ENCODE measurements at regions not wholly inside any gene's neighbourhood (a gene's known extent, or its start where the extent isn't known, plus 50 kb on each side); places are given as distances from the start of the nearest gene placed in this dataset.
A peak's percentile ranks its signal among the peaks of the same experiment; 100 is the strongest.

DNA sequence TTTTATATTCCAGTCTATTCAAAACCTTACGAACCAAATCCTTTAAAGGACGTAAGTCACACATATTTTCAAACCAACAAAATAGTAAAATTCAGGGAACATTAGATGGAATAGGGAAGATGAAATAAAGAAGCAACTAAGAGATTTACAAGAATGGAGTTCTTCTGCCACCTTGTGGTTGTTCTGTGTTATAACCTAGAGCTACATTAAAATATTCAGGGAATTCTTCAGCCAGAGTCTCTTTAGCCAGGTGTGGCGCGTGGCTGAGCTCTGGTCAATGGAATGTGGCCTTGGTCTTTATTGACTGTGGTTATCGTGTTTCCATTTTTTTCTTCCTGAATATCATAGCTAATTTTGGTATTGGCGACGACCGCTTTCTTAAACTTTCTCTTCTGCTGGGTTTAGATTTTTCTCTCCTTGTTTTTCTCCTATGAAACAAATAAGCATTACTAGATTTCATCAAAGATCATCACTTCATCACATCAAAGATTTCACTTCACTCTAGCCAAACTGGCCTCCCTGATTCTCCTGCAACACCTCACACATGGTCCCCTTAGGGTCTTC is 221.3 kb downstream of the MRPL39 start:
- TF ChIP-seq RAD21 (IDR thresholded peaks at IDR 0.05; ENCODE audit: low read depth) (peak; percentile 71), FOXM1 (IDR thresholded peaks at IDR 0.05; ENCODE audit: borderline replicate concordance, low read depth) (no peak)
- TF ChIP-seq, protein P1, sequence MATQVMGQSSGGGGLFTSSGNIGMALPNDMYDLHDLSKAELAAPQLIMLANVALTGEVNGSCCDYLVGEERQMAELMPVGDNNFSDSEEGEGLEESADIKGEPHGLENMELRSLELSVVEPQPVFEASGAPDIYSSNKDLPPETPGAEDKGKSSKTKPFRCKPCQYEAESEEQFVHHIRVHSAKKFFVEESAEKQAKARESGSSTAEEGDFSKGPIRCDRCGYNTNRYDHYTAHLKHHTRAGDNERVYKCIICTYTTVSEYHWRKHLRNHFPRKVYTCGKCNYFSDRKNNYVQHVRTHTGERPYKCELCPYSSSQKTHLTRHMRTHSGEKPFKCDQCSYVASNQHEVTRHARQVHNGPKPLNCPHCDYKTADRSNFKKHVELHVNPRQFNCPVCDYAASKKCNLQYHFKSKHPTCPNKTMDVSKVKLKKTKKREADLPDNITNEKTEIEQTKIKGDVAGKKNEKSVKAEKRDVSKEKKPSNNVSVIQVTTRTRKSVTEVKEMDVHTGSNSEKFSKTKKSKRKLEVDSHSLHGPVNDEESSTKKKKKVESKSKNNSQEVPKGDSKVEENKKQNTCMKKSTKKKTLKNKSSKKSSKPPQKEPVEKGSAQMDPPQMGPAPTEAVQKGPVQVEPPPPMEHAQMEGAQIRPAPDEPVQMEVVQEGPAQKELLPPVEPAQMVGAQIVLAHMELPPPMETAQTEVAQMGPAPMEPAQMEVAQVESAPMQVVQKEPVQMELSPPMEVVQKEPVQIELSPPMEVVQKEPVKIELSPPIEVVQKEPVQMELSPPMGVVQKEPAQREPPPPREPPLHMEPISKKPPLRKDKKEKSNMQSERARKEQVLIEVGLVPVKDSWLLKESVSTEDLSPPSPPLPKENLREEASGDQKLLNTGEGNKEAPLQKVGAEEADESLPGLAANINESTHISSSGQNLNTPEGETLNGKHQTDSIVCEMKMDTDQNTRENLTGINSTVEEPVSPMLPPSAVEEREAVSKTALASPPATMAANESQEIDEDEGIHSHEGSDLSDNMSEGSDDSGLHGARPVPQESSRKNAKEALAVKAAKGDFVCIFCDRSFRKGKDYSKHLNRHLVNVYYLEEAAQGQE (IDR thresholded peaks at IDR 0.05; ENCODE audit: low read depth): no peak

DNA sequence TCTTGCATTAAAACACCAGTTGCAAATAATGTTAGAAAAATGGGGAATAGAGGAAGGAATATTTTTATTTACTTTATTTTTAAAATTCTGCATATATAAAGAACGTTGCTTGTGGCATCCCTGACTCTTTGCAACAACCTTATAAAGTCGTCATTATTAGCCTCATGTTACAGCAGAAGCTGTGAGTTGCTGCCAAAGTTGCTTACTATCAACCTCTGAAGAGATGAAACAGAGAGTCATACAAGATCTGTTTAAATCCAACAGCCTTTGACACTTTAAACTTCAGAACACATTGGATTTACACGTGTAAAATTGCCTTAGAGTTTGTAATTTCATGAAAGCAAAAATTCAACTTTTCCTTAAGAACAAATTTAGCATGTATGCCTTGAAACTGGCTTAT is 221.9 kb downstream of the MRPL39 start:
- no peak for TF ChIP-seq RAD21 (IDR thresholded peaks at IDR 0.05; ENCODE audit: low read depth)
- TF ChIP-seq NFIC (IDR thresholded peaks at IDR 0.05): no peak
- TF ChIP-seq CREB1 (IDR thresholded peaks at IDR 0.05; ENCODE audit: low read depth): no peak
- no peak for TF ChIP-seq EGR1 (IDR thresholded peaks at IDR 0.05)
- TF ChIP-seq, protein P1 (IDR thresholded peaks at IDR 0.05; ENCODE audit: low read depth): no peak
- no peak for TF ChIP-seq CEBPB (IDR thresholded peaks at IDR 0.05)
- TF ChIP-seq ZBTB7A (IDR thresholded peaks at IDR 0.05; ENCODE audit: low read depth): no peak
- no peak for TF ChIP-seq YY1 (IDR thresholded peaks at IDR 0.05; ENCODE audit: low read depth)
- TF ChIP-seq, protein P2, sequence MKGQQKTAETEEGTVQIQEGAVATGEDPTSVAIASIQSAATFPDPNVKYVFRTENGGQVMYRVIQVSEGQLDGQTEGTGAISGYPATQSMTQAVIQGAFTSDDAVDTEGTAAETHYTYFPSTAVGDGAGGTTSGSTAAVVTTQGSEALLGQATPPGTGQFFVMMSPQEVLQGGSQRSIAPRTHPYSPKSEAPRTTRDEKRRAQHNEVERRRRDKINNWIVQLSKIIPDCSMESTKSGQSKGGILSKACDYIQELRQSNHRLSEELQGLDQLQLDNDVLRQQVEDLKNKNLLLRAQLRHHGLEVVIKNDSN (IDR thresholded peaks at IDR 0.05): no peak
- no peak for TF ChIP-seq EP300 (IDR thresholded peaks at IDR 0.05; ENCODE audit: borderline replicate concordance)
- no peak for TF ChIP-seq TEAD4 (IDR thresholded peaks at IDR 0.05)
- TF ChIP-seq TCF12 (IDR thresholded peaks at IDR 0.05; ENCODE audit: low read depth): no peak
- TF ChIP-seq TAF1 (IDR thresholded peaks at IDR 0.05; ENCODE audit: low read depth): no peak
- no peak for TF ChIP-seq FOXM1 (IDR thresholded peaks at IDR 0.05; ENCODE audit: borderline replicate concordance, low read depth)
- TF ChIP-seq, protein P3, sequence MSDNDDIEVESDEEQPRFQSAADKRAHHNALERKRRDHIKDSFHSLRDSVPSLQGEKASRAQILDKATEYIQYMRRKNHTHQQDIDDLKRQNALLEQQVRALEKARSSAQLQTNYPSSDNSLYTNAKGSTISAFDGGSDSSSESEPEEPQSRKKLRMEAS (IDR thresholded peaks at IDR 0.05): no peak

DNA sequence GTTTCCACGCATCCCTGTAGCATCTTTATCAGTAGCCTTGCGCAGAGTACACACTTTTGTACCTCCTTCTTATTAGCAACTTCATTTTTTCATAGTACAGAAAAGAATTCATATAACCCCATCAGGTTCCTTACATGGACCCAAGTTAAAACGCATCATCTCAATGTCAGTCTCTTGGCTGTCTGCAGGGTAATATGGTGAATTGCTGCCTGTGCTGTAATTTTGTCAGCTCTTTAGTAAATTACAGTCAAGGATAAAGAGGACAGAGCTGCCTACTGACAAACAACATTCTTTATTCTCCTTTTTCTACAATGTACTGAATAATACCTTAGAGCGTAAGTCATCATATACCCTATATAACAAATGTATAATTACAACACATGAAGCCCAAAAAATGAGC is 222.5 kb downstream of the MRPL39 start:
- TF ChIP-seq FOXM1 (IDR thresholded peaks at IDR 0.05; ENCODE audit: borderline replicate concordance, low read depth): no peak
- no peak for TF ChIP-seq CREB1 (IDR thresholded peaks at IDR 0.05; ENCODE audit: low read depth)
- TF ChIP-seq EP300 (IDR thresholded peaks at IDR 0.05; ENCODE audit: borderline replicate concordance): no peak
- TF ChIP-seq, protein P2 (IDR thresholded peaks at IDR 0.05): no peak
- TF ChIP-seq ZBTB7A (IDR thresholded peaks at IDR 0.05; ENCODE audit: low read depth): no peak
- TF ChIP-seq, protein P3 (IDR thresholded peaks at IDR 0.05): no peak
- no peak for TF ChIP-seq EGR1 (IDR thresholded peaks at IDR 0.05)
- TF ChIP-seq TAF1 (IDR thresholded peaks at IDR 0.05; ENCODE audit: low read depth): no peak
- TF ChIP-seq RAD21 (IDR thresholded peaks at IDR 0.05; ENCODE audit: low read depth): no peak
- no peak for TF ChIP-seq CEBPB (IDR thresholded peaks at IDR 0.05)
- TF ChIP-seq YY1 (IDR thresholded peaks at IDR 0.05; ENCODE audit: low read depth): no peak
- TF ChIP-seq TEAD4 (IDR thresholded peaks at IDR 0.05): no peak
- TF ChIP-seq TCF12 (IDR thresholded peaks at IDR 0.05; ENCODE audit: low read depth): no peak
- TF ChIP-seq, protein P1 (IDR thresholded peaks at IDR 0.05; ENCODE audit: low read depth): no peak

DNA sequence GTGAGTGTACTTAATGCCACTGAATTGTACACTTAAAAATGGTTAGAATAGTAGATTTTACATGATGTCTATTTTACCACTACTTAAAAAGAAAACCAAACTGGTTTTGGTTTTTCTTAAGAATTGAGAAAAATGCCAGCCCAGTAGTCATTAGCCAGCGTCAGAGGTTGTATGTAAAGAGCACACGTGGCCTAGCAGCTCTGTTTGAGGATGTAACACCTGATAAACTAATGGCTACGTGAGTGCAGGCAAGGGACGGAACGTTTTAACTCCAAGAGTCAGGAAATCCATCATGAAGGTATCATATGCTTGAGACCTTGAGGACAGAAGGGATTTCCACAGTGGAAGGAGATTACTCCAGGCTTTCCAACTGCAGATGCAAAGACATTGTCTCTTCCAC is 223.7 kb downstream of the MRPL39 start:
- TF ChIP-seq EGR1 (IDR thresholded peaks at IDR 0.05) (no peak), EP300 (IDR thresholded peaks at IDR 0.05; ENCODE audit: borderline replicate concordance) (no peak), FOXM1 (IDR thresholded peaks at IDR 0.05; ENCODE audit: borderline replicate concordance, low read depth) (no peak), CEBPB (IDR thresholded peaks at IDR 0.05) (no peak), RAD21 (IDR thresholded peaks at IDR 0.05; ENCODE audit: low read depth) (no peak), TEAD4 (IDR thresholded peaks at IDR 0.05) (no peak), YY1 (IDR thresholded peaks at IDR 0.05; ENCODE audit: low read depth) (no peak), CREB1 (IDR thresholded peaks at IDR 0.05; ENCODE audit: low read depth) (no peak), TCF12 (IDR thresholded peaks at IDR 0.05; ENCODE audit: low read depth) (no peak), NFIC (IDR thresholded peaks at IDR 0.05) (no peak), ZBTB7A (IDR thresholded peaks at IDR 0.05; ENCODE audit: low read depth) (no peak)
- TF ChIP-seq, protein P1 (IDR thresholded peaks at IDR 0.05; ENCODE audit: low read depth): no peak
- TF ChIP-seq, protein P2 (IDR thresholded peaks at IDR 0.05): no peak
